NOMO-1 treated with DMSO at 0.1 percent for 48 hours (cell line): ENCODE measurements at regions not wholly inside any gene's neighbourhood (a gene's known extent, or its start where the extent isn't known, plus 50 kb on each side); places are given as distances from the start of the nearest gene placed in this dataset.

Experiments
- DNase-seq: peaks from one replicate; lab custom pipeline; 2025; ENCODE audit not compliant: unreplicated experiment; lab: John Stamatoyannopoulos, UW

DNA sequence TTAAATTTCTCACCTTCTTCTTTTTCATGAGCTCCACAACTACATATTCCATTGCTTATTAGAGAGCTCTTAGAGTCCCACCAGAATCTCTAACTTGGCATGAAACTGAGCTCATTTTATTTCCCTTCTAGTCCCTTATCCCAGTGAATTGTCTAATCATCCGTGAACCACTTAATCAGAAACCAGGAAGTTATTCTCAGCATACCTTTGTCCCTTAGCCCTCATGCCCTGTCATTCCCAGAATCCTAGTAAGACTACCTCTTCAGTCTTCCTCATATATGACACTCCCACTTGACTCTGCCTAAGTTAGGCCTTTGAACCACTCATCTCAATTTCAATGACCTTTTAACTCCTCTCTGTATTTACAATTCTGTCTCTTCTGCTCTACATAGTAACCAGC is 93.0 kb upstream of the PAPPA start:
- no peak for DNase-seq

DNA sequence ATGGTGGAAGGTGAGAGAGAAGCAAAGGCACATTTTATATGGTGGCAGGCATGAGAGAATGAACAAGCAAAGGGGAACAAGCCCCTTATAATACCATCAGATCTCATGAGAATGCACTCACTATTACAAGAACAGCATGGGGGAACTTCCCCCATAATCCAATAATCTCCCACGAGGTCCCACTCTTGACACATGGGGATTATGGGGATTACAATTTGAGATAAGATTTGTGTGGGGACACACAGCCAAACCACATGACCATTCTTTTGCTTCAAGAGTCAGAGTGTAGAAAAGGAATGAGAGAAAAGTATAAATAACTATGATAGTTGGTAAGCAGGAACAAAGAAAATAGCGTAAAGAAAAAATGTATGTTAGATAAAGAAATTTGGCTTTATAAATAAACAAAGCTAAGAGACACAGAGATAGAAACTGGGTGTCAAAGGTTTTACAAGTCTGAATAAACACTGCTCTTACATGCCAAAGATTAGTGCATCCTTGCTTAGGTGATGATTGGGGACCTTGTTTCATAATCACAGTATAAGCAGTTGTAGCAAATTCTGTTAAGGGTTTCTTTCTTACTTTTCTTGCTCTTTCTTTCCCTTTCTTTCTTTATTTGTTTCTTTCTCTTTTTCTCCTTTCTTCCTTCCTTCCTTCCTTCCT is 91.9 kb upstream of the PAPPA start:
- DNase-seq: no peak

DNA sequence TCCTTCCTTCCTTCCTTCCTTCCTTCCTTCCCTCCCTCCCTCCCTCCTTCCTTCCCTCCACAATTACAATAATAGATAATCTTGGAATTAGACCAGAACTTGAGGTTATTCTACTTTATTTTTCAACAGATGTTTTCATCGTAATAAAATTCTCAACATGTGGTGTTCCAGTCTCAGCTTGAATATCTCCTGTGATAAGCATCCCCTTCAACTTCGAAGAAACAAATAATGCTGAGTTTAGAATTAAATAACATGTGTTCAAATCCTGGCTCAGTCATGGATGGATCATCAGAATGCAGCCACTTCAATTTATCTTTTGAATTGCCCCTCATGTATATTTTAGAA is 91.4 kb upstream of the PAPPA start:
- DNase-seq: no peak

DNA sequence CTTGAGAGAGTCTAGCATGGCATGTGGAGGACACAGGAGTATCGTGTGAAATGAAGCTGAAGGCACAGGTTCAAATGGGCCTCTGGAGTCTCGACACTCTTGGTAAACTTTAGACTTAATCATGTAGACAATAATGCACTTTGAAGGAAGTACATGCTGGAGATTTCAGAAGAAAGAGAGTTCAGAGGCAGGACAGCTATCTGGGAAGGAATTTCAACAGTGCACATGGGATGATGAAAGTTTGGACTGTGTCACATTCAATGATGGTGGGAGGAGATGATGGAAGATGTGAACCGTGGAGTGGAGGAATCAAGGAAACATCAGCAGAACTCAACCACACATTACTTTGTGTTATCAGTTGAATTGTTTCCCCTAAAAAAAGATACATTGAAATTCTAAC is 88.6 kb upstream of the PAPPA start:
- no peak for DNase-seq

DNA sequence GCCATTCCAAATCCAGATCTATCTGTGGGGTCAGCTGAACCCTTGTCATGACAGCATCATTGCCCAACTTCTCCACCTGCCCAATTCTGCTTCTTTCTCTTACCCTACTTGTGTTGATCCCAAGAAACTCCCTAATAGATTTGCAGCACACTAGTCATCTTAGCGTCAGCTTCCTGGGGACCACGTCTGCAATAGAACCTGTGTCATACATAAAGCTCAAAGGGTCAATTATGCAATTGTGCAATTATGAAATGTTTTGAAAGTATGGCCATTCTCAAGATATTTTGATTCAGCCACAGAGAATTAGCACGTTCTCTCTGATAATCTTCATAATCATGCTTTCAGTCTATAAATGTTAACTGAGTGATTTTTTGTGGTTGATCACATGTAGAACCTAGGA is 87.4 kb upstream of the PAPPA start:
- DNase-seq: no peak

DNA sequence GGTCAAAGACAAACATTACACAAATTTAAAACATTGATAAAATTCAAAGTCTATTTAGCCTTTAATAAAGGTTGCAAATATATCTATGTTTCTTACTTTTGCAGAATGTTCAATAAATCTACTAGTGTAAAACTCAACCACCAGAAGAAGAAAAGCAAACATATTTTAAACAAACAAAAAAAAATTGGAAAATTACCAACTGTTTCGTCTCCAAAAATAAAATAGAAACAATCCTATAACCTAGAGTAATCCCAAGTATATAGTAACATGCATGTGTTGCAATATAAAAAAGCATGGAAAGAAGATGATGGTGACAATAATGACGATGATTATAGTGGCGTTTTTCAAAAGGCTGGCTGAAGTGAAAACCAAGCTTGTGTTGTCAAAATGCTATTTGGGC is 86.0 kb upstream of the PAPPA start:
- no peak for DNase-seq

GRCh38 chr9:116070256-116070914 is 83.2 kb upstream of the PAPPA start:
- no peak for DNase-seq

DNA sequence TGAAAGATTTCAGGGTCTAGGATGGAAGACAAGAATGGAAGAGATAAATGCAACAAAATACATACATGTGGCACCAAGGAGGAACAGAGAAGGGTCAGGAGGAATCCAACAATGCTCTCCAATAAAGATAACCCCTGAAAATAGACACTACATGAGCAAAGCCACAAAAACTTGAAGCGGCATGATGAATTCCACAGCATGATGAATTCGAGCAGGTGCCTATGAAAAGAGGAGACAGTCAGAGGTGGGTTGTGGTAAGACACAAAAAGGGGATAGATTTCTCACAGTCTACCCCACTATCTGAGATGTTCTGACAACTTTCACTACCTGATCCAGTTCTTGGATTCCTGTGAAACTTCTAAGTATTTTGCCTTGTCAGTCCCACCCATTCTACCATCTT is 81.5 kb upstream of the PAPPA start:
- DNase-seq: no peak

- DNase-seq: no peak
Measured at GRCh38 chr9:116073826-116074225, 79.8 kb upstream of the PAPPA start.

DNA sequence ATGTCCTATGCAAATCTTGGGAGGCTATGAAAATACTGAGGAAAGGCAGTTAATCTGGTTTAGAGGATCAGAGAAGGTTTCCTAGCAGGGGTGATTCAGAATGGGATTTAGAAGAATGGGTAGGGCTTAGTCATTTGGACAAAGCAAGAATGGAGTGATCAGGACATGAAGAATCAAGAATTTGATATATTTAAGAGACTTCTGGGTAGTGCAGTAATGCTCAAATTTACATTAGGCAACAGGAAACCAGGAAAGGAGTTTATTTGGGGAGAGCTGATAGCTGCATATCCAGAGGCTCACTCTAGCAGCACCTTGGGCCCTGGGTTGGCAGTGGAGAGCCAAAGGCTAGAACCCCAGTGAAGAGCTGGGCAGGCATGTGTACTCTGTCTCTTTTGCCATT is 78.9 kb upstream of the PAPPA start:
- DNase-seq: no peak

- no peak for DNase-seq
Measured at GRCh38 chr9:116075191-116075590, 78.4 kb upstream of the PAPPA start.

DNA sequence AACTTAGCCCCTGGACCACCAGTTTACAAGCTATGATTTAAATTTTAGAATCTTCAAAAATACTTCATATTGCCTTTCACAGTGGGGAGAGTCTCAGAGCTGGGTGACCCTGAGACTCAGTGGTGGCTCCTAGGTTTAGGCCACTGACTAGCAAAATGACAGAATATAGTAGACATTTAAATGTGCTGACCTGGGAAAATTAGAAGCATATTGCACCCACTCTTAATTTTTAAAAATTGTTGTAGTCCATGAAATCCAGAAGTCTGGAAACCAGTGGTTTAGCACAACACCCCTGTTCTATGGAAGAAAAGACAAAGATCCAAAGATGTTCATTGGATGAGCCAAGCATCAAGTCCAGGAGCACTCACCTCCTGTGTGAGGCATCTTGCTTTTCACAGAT is 75.0 kb upstream of the PAPPA start:
- DNase-seq: no peak

- DNase-seq: no peak
Measured at GRCh38 chr9:116080561-116080960, 73.0 kb upstream of the PAPPA start.

DNA sequence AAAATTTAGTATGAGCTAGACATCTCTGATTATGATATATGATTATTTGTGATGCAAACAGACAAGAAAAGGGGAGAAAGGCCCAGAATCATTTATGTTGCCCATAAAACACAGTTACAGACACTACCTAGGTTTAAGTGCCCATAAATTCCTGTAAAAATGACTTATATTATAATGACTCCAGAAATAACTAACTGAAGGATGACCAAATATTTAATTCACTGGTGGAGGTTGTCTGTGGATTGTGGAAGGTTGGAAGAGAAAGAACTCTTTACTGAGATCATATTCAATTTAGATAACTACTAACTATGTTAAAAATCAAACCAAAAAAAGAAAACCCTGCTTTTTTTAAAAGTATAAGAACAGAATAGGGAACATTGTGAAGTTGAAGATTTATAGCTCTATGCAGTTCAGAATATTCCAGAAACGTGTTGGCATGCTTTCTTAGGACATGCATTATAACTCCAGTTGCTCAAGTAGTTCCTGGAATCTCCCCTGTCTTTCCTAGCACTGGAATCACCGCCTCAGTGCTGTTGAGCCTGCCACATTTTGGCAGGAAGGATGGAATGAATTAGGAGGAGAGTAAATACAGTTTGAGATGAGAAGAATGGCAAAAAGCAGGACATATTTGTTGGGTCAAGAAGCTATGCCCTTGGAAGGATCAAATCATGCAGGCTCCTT is 72.0 kb upstream of the PAPPA start:
- no peak for DNase-seq

DNA sequence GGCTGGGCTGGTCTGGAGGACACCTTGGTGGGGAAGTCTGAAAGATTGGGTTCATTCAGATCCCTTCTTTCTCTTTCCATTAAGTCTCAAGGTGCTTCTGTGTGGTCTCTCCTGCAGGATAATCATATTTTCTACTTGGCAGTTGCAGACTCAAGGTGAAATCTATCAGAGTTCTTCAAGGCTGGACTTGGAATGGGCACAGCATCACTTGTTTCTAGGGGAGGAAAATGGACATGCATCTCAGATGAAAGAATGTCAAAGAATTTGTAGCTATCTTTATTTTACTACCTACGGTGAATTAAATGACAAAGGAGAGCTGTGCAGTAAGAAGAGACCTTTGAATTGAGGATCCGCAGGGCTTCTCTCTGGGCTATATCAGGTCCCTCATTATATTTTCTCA is 69.8 kb upstream of the PAPPA start:
- DNase-seq: no peak

DNA sequence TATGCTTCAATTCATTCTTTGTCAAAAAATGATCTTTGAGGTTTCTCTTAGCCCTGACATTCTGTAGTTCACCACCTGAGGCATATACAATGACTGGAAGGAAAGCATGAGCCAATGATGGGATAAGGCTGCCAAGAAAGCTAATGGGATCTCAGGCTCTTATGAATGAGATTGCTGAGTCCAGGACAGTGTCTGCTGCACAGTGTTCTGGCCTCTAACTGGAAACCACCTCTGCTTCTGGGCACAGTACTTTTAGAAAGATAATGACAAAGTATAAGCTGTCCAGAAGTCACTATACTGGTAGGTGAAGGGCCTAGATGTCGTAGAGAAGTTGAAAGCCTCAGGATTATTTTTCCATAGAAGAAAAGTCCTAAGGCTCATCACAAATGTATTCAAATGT is 69.1 kb upstream of the PAPPA start:
- DNase-seq: no peak

DNA sequence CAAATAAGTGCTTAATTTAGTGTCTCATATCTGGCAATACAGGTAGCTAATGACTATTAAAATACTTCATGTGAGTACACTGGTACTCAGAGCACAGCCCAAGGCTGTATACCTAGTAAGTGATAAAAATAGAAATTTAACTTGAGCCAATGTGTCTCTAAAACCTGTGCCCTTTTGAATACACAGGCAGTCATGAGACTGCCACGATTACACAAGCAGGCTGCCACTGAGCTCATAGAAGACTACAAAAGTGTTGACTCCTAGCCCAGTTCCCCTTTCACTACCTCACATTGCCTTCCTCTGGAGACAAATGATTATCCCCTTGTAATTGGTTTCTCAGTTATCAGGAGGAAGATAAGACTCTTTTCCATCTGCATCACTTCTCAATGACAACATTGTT is 66.3 kb upstream of the PAPPA start:
- peak; percentile 4 for DNase-seq

- DNase-seq: no peak
Measured at GRCh38 chr9:116087751-116088194, 65.8 kb upstream of the PAPPA start.

GRCh38 chr9:116088396-116088795 is 65.2 kb upstream of the PAPPA start:
- DNase-seq: no peak

DNA sequence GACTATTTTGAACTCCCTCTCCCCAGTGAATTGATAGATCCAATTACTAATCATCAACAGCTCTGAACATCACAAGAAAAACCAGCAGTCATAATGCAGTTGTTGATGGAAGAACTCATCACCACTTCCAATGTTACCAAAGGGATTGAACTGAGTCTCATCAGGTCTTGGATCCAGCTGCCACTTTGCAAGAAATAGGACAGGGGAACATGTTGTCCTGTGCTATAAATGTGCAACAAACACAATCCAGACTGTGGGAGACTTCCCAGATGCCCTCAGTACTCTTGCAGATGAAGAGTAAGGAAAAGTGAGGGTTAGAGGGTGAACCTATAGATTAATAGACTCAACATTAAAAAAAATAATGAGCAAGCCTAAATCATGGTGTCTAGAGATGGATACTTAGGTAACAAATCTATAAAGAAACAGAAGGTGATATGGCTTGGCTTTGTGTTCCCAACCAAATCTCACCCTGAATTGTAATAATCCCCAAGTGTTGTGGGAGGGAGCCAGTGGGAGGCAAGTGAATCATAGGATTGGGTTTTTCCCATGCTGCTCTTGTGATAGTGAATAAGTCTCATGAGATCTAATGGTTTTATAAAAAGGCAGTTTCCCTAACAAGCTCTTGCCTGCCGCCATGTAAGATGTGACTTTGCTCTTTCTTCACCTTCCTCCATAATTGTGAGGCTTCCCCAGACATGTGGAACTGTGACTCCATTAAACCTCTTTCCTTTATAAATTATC is 63.4 kb upstream of the PAPPA start:
- DNase-seq: no peak

DNA sequence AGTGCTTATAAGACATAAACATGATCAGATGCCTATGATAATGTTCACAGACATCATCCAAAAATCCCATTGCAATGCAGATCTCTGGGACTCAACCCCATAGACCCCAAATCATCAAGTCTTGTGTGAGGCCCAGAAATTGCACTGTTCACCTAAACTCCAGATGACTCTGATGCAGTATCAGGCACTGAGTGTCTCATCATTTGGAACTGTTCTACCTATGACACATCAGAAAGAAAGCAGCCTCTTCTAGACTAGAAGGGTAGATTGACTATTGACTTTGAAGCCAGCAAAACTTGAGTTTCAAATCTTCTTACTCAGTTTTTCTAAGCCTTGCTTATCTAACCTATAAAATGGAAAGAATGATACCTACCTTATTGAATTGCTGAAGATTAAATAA is 58.7 kb upstream of the PAPPA start:
- DNase-seq: no peak

- DNase-seq: no peak
Measured at GRCh38 chr9:116095403-116095802, 58.2 kb upstream of the PAPPA start.
